ENCODE measurements at regions not wholly inside any gene's neighbourhood (a gene's known extent, or its start where the extent isn't known, plus 50 kb on each side); places are given as distances from the start of the nearest gene placed in this dataset.

GRCh38 chr5:3348576-3349535 is 246.8 kb upstream of the IRX1 start:
- peaks cover 0 to 14% of the 10 kb centered on the region in 2 donors for H3K9me3 Mint-ChIP-seq
- peaks cover 7% of the 10 kb centered on the region for H3K27me3 Mint-ChIP-seq
- H3K4me3 Mint-ChIP-seq: no peak overlapping the region
- no peaks in the 10 kb centered on the region for H3K4me1 Mint-ChIP-seq
- ATAC-seq (no peak), DNase-seq (no peak)
- no peak overlapping the region for H3K27ac Mint-ChIP-seq

- DNase-seq: no peak
- ATAC-seq: no peak
- Mint-ChIP-seq H3K4me3 (no peak overlapping the region), H3K4me1 (no peaks in the 10 kb centered on the region), H3K9me3 (peaks cover 0 to 11% of the 10 kb centered on the region in 2 donors), H3K27me3 (peaks cover 3% of the 10 kb centered on the region), H3K27ac (no peak overlapping the region)
Observed at GRCh38 chr5:3347741-3348140, 247.9 kb upstream of the IRX1 start.

- no peaks in the 10 kb centered on the region for H3K4me1 Mint-ChIP-seq
- no peak overlapping the region for H3K4me3 Mint-ChIP-seq
Observed at GRCh38 chr5:3346111-3346820, 249.4 kb upstream of the IRX1 start.

GRCh38 chr5:3345195-3345594 is 250.4 kb upstream of the IRX1 start:
- Mint-ChIP-seq H3K4me3 (no peak overlapping the region), H3K4me1 (no peaks in the 10 kb centered on the region), H3K27me3 (no peaks in the 10 kb centered on the region), H3K9me3 (peaks cover 0 to 7% of the 10 kb centered on the region in 2 donors), H3K27ac (no peak overlapping the region)
- ATAC-seq: no peak
- DNase-seq: no peak

More at GRCh38 chr5:3346111-3346820, 249.4 kb upstream of the IRX1 start:
- Mint-ChIP-seq H3K27ac (no peak overlapping the region), H3K27me3 (no peaks in the 10 kb centered on the region), H3K9me3 (peaks cover 0 to 8% of the 10 kb centered on the region in 2 donors)
- DNase-seq (no peak), ATAC-seq (no peak)

GRCh38 chr5:3344671-3345070 is 251.0 kb upstream of the IRX1 start:
- H3K27ac Mint-ChIP-seq: no peak overlapping the region
- H3K4me3 Mint-ChIP-seq: no peak overlapping the region
- H3K27me3 Mint-ChIP-seq: no peaks in the 10 kb centered on the region
- ATAC-seq: no peak
- DNase-seq: no peak
- H3K4me1 Mint-ChIP-seq: no peaks in the 10 kb centered on the region
- H3K9me3 Mint-ChIP-seq: peaks cover 0 to 2% of the 10 kb centered on the region in 2 donors

- ATAC-seq (no peak), DNase-seq (no peak)
- no peaks in the 10 kb centered on the region for H3K27me3 Mint-ChIP-seq
- H3K4me3 Mint-ChIP-seq: no peak overlapping the region
- H3K9me3 Mint-ChIP-seq: no peaks in the 10 kb centered on the region
- no peaks in the 10 kb centered on the region for H3K4me1 Mint-ChIP-seq
- H3K27ac Mint-ChIP-seq: no peak overlapping the region
Observed at GRCh38 chr5:3343911-3344310, 251.7 kb upstream of the IRX1 start.

- ATAC-seq: no peak
- peaks cover 0 to 6% of the 10 kb centered on the region in 2 donors for H3K9me3 Mint-ChIP-seq
- no peaks in the 10 kb centered on the region for H3K4me1 Mint-ChIP-seq
- H3K4me3 Mint-ChIP-seq: no peak overlapping the region
- H3K27me3 Mint-ChIP-seq: no peaks in the 10 kb centered on the region
- no peak for DNase-seq
- H3K27ac Mint-ChIP-seq: no peak overlapping the region
Observed at GRCh38 chr5:3343211-3343610, 252.4 kb upstream of the IRX1 start.

GRCh38 chr5:3342271-3343100 is 253.1 kb upstream of the IRX1 start:
- ATAC-seq (peak; percentile 8), DNase-seq (no peak)
- no peak overlapping the region for H3K4me3 Mint-ChIP-seq
- H3K27me3 Mint-ChIP-seq: no peaks in the 10 kb centered on the region
- no peak overlapping the region for H3K27ac Mint-ChIP-seq
- no peaks in the 10 kb centered on the region for H3K4me1 Mint-ChIP-seq
- H3K9me3 Mint-ChIP-seq: peaks cover 0 to 9% of the 10 kb centered on the region in 2 donors

- DNase-seq (no peak), ATAC-seq (no peak)
- Mint-ChIP-seq H3K27me3 (no peaks in the 10 kb centered on the region), H3K4me3 (no peak overlapping the region), H3K27ac (no peak overlapping the region), H3K9me3 (peaks cover 0 to 9% of the 10 kb centered on the region in 2 donors), H3K4me1 (no peaks in the 10 kb centered on the region)
Observed at GRCh38 chr5:3341446-3342240, 254.0 kb upstream of the IRX1 start.

GRCh38 chr5:3340471-3340870 is 255.2 kb upstream of the IRX1 start:
- DNase-seq (no peak), ATAC-seq (no peak)
- Mint-ChIP-seq H3K4me1 (no peaks in the 10 kb centered on the region), H3K27me3 (no peaks in the 10 kb centered on the region), H3K4me3 (no peak overlapping the region), H3K9me3 (peaks cover 0 to 9% of the 10 kb centered on the region in 2 donors), H3K27ac (no peak overlapping the region)

GRCh38 chr5:3339798-3340115 is 255.9 kb upstream of the IRX1 start:
- Mint-ChIP-seq H3K4me3 (no peak overlapping the region), H3K4me1 (no peaks in the 10 kb centered on the region), H3K27me3 (no peaks in the 10 kb centered on the region), H3K27ac (no peak overlapping the region), H3K9me3 (peaks cover 0 to 9% of the 10 kb centered on the region in 2 donors)
- DNase-seq: no peak
- no peak for ATAC-seq

- H3K4me1 Mint-ChIP-seq: no peaks in the 10 kb centered on the region
- DNase-seq (no peak), ATAC-seq (no peak)
- peaks cover 0 to 9% of the 10 kb centered on the region in 2 donors for H3K9me3 Mint-ChIP-seq
- H3K27me3 Mint-ChIP-seq: no peaks in the 10 kb centered on the region
- no peak overlapping the region for H3K27ac Mint-ChIP-seq
- no peak overlapping the region for H3K4me3 Mint-ChIP-seq
Observed at GRCh38 chr5:3339092-3339797, 256.4 kb upstream of the IRX1 start.

GRCh38 chr5:3337812-3338541 is 257.7 kb upstream of the IRX1 start:
- Mint-ChIP-seq H3K27me3 (no peaks in the 10 kb centered on the region), H3K27ac (no peak overlapping the region), H3K4me3 (no peak overlapping the region), H3K4me1 (no peaks in the 10 kb centered on the region), H3K9me3 (peaks cover 0 to 9% of the 10 kb centered on the region in 2 donors)
- ATAC-seq: no peak
- DNase-seq: no peak

- no peaks in the 10 kb centered on the region for H3K27me3 Mint-ChIP-seq
- DNase-seq (no peak), ATAC-seq (no peak)
- no peaks in the 10 kb centered on the region for H3K4me1 Mint-ChIP-seq
- H3K4me3 Mint-ChIP-seq: no peak overlapping the region
- H3K27ac Mint-ChIP-seq: no peak overlapping the region
- H3K9me3 Mint-ChIP-seq: peaks cover 0 to 17% of the 10 kb centered on the region in 2 donors
Observed at GRCh38 chr5:3336666-3337065, 259.0 kb upstream of the IRX1 start.

All from stimulated activated naive CD8-positive, alpha-beta T cell treated with anti-CD3 and anti-CD28 coated beads, Interleukin-15, amount 100 ng/mL, for 72 hours (primary cell).